ENCODE measurements at regions not wholly inside any gene's neighbourhood (a gene's known extent, or its start where the extent isn't known, plus 50 kb on each side); places are given as distances from the start of the nearest gene placed in this dataset.
"Not testable (repeated sequence)": the region's sequence is repeated elsewhere in the genome, so short reads cannot be mapped to it uniquely, and the experiment has no call there.

DNA sequence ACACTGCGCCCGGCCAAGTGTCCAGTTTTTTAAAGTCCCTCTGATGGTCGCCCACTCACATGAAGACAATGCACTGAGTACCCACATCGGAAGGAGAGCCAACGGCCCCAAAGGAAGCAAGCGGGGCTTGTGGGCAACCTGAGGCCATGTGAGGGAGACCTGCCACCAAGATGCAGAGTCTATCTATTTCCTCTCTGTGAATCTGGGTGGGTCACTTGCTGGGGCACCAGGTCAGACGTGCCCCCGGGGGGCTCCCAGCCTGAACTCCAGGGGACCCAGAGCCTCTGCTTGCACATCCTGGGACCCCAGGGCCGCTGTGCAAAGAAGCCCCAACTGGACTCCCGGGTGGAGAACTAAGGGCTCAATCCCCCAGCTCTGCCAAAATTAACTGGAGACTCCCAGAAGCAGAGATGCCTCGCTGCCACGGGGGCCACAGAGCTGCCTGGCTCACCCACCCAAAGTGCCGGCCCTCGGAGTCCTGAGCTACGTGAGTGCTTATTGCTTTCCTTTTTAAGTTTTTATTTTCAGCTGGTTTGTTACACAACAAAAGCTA lies 106.4 kb downstream of the BRD1 start:
- DNase-seq (ENCODE audit: low read depth): no peak

DNA sequence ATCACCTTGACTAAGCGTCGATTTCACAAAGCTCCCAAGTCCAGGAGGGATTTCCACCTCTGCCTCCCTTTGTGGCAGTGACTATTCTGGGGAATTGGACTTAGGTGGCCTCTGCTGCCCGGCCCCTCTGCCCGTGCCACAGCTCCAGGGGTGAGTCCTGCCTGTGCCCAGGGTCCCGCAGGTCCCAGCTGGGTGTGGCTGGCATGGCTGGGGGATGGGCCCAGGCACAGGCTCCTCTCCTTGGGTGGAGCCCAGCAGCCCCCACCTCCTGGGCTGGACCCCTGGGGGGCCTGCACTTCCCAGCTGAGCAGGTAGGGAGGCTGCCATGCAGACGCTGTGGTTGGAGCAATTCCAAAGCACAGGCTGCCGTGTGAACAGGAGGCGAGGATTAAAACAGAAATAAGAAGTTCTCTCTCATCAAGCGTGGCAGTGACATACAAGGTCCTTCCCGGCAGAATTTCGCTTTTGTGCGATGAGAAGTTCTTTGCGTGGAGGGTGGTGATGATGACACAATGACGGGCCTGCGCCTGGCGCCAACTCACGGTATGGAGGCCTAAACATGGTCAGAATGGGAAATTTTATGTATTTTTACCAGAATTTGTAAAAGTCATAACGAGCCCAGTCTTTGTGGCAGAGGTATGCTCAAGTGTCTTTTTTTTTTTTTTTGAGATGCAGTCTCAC lies 107.3 kb downstream of the BRD1 start:
- no peak for DNase-seq (ENCODE audit: low read depth)

DNA sequence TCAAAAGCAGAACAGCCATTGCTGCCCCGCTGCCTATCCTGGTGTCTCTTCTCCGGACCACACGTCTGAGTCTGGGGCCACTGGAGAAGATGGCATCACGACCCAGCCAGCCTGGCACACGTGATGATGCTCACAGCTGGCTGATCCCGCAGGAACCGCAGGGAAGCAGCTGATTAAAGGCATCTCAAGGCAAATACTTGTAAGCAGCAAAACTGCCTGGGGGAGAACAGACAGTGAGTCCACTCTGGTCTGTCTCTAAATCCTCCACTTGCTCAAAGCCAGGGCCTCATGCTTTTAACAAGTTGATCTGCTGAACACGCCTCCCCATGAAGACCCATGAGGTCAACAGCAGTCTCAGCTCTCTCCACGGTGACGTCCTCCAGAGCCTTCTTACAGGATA lies 108.6 kb downstream of the BRD1 start:
- no peak for DNase-seq (ENCODE audit: low read depth)

DNA sequence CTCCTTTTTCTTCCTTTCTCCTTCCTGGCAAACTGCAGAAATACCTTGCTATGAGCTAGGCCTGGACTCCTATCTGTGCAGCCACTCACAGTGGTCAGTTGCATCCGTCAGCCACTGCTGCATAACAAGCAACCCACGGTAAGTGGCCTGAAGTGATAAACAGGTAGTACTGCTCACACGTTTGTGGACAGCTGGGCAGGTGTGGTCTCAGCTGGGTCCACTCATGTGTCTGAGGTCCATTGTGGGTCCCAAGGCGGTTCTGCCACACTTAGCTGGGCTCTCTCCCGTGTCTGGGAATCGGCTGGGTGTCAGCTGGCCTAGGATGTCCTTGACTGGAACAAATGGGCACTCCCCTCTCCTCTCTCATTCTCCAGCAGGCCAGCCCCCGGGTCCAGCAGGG lies 109.3 kb downstream of the BRD1 start:
- no peak for DNase-seq (ENCODE audit: low read depth)

DNA sequence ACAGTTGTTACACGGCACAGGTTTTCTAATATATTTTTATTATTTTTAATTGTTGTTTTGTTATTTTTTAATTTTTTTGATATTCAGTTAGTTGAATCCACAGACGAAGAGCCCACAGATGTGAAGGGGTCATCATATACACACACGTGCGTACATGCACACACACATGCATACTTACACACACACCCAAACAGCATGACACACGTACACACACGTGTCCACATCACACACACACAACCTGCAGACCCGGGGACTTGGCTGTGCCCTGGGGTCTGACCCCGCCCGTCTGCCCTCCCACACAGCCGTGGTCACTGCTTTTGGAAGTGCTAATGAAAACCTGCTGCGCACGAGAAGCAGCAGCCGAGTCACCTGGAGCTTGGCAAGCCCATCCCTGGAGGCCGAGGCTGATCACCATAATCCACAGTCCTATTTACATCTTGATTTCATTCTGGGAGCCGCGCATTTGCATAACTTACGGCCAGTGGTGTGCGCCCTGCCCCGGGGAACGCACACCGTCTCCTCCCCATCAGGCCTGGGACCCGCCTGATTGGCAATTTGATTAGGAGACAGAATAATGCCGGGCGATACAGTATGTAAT lies 110.3 kb downstream of the BRD1 start:
- DNase-seq (ENCODE audit: low read depth): no peak

DNA sequence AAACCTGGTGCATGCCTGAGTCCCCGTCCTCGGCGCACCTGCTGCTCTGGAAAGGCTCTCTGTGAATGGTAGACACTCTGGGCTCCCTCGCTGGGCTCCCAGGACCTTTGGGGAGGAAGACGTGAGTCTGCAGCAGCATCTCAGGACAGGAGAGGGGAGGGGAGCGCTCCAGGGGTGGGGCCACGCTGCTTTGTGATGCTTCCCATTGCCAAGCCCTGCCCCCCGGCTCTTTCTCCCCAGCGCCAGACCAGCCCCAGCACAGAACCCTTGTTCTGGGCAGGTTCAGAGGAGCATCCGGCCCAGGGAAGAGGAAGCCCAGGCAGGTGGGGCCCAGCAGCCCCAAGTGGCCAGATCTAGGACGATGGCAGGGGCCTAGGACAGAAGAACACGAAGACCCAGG lies 111.2 kb downstream of the BRD1 start:
- no peak for DNase-seq (ENCODE audit: low read depth)

DNA sequence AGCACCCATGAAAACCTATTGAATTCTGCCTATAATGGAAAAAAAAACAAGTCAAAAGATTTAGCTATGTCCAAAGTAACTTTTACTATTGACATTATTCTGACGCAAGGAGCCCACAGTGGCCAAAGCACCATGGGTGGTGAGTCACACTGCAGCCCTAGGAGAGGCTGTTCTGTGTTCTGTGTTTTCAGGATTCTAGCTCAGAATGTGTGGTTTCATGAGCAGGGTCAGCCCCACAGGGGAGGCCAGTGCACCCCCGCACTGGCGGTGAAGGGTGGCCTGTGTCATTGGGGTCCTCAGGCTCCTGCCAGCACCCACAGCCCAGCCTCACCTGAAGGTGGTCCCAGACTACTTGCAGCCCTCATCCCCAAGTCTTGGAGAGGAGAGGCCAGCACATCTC lies 112.2 kb downstream of the BRD1 start:
- no peak for DNase-seq (ENCODE audit: low read depth)

DNA sequence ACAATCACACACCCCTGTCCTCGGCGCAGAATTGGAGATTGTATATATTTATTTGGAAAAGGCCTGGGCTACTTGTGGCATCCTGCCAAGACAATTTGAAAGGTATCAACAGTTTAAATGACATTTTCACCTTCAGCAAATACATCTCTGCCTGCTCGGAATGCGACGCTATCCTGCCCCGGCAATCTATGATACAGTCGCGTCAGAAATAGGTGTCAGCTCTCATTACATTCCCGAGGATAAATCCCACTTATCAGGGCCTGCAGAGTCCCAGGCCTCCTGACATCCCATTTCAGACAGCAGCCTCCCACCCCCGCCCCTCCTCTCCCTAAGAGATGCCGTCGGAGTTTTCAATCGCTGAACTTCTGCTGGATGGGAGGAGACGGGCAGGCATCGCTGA lies 114.7 kb downstream of the BRD1 start:
- DNase-seq (ENCODE audit: low read depth): no peak

DNA sequence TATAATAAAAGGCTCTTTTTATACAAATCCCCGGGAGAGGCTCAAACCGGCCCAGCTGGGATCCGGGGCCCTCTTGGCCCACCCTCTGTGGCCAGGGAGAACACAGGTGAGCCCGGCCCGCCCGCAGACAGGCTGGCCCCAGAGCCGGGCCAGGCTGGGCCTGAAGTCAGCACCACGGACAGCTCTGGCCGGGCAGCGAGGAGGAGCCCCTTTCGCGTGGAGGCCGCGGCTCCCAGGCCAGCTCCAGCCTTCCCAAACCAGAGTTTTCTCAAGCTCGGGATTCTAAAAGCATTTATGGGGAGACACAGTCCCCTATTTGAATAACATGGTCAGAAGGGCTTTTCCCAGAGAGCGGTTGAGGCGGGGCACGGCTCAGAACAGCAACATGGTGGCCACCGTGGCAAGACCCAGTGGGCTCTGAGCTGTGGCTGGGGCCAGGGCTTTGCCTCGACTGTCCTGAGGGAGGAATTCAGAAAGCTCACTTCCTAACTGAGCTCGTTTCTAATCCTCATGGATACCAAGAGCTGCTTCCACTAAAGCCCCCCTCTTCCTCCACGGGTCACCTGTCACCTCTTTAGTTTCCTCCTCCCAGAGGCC lies 115.4 kb downstream of the BRD1 start:
- no peak for DNase-seq (ENCODE audit: low read depth)

DNA sequence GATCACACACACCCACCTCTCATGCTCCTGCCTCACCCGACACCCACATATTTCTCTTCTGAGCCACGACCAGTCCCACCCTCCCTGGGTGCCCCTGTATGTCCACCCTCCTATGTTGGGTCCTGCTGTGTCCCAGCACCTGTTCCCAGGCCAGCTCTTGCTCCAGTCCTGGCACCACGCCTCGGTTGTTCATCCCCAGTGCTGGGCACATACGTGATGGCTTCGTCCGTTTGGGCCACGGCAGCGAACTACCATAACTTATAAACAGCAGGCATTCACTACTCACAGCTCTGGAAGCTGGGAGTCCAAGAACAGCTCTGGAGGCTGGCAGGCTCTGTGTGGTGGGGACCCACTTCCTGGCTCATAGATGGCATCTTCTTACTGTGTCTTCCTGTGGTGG lies 116.9 kb downstream of the BRD1 start:
- no peak for DNase-seq (ENCODE audit: low read depth)

DNA sequence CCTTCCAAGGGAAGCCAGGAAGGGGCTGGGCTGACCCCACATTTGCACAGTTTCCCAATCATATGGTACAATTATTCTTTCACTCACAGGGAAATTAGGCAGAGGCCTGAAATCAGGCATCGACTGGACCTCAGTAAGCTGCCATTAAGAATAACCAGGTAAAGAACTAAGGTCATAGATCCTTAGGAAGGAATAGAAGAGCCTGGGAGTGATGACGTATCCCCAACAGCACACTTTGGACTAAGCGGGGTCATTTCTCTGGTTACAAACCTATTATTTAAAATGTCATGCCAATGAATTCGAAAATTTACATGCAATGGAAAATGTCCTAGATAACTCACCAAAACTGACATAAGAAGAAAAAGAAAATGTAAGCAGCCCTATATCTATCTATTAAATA lies 118.2 kb downstream of the BRD1 start:
- DNase-seq (ENCODE audit: low read depth): no peak

DNA sequence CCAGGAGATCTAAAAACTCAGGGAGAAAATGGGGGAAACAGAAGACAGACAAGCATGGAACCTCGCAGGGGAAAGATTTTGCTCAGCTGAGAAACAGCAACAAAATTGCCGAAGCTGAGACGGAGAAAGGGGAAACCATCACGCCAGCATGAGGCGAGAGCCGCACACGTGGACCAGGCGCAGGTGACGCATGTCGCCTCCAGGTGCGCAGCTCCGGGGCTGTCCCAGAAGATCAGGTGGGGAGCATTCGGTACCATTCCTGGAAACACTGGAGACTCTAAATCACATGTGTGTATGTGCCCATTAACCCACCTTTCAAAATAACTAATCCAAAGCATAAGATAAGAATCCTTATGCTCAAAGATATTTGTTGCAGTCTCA lies 121.7 kb downstream of the BRD1 start:
- no peak for DNase-seq (ENCODE audit: low read depth)

DNA sequence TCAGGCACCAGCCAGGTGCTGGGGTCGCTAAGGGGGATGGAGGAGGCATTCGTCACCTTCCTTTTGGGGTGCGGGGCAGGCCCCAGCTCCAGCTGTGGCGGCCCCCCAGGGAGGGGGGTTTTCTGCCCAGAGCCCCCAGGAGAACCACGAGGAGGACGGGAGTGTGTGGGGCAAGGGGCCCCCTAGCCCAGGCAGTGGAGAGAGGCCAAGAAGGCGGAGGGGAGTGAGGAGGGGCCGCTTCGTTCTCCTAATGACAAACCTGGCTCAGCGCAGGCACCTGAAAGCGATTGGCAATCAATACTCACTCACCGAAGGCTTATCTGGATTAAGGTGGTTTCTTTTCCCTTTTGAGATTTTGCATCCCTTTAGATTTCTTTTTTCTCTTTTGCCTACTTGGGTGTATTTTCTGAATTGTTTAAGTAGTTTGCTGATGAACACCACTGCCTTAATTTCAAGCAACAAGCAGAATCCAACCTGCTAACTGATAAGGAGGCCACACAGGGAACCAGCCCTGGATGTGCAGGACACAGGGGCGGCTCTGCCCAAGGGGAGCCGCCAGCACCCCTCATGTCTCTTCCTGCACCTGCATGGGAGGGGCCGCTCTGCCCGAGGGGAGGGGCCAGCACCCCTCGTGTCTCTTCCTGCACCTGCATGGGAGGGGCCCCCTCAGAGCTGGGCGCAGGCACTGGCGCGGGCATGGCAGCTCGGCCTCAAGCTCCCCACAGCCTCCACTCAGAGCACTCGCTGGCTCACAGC lies 122.3 kb downstream of the BRD1 start:
- no peak for DNase-seq (ENCODE audit: low read depth)

DNA sequence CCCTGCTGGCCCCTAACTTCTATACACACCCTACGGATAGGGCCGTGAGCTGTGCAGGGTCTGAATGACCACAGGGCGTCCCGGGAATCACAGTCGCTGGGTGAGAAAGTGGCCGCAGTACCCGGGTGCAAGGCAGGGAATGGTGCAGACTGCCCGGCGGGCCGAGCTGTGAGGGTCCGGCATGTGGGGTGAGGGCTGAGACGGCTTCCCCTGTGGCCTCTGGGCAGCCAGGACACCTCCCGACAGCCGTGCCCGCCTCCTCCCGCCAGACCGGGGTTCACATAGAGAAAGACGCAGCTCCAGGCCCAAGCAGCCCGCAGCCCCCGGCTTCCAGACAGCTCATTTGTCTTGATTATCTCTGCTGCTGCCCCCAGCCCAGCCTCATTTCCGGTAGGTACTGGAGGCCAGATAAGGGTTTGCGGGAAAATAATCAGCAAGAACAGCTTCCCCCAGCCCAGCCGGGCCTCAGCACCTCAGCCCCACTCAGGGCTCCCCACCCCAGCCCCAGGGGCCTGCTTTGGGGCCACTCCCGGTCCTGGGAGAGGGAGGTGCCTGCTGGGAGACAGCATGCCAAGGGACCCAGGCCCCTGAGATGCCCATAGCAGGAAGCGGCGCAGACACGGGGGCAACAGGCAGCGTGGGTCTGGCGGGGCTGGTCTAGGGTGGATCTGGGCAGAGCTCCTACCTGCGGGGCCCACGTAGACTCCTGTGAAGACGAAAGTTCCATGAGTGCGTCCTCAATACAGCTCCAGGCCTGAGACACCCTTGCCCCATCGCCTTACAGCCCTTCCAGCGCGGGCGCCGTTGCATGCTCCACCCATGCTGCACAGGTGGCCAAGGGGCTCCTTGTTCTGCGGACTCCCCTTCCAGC lies 123.1 kb downstream of the BRD1 start:
- DNase-seq (ENCODE audit: low read depth): no peak

DNA sequence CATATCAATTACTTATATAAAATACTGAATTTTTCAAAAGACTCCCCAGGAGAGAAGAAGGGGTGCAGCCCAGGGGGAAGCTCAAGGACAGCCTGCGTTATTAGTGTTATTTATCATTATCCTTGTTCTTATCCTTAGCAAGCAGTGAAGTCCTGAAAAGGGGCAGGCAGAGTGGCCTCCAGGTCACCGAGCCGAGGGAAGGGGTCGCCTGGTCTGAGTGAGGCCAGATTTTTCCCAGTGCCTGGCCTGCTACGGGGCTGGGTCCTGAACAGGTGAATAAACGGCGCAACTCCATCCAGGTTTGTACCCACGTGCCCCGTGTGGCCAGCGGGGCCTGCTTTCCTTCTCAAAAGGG lies 123.7 kb downstream of the BRD1 start:
- DNase-seq (ENCODE audit: low read depth): no peak

DNA sequence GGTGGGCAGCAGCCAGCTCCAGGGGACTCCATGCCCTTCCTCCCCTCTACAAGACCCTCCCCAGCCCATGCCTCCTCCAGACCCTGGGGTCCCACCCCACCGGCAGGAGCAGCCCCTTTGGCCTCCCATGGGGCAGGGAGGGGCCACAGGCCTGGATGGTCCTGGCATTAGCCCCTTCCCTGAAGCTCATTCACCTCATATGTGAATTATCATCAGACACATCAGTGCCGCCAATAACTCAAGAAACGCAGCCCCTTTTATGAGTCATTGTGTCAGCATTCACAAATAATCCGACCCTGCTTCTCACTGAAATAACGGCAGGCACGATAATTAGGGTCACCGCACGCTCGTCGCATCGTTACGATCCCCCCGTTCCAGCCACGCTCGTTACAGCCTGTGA lies 124.2 kb downstream of the BRD1 start:
- no peak for DNase-seq (ENCODE audit: low read depth)

DNA sequence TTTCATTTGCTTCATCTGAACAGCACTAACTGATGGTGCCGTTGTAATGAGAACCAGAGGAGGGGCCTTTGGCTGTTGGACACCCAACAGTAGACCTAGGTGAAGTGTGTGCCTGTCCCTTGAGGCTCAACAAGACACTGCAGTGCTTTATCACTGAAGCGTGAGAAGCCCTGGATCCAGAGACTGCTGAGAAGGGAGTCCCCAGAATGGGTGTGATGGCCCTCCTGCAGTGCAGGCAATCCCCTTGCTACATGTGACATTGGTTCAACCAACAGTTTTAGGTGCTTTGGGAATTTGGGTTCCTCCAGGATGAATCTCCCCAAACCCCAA lies 125.6 kb downstream of the BRD1 start:
- no peak for DNase-seq (ENCODE audit: low read depth)

DNA sequence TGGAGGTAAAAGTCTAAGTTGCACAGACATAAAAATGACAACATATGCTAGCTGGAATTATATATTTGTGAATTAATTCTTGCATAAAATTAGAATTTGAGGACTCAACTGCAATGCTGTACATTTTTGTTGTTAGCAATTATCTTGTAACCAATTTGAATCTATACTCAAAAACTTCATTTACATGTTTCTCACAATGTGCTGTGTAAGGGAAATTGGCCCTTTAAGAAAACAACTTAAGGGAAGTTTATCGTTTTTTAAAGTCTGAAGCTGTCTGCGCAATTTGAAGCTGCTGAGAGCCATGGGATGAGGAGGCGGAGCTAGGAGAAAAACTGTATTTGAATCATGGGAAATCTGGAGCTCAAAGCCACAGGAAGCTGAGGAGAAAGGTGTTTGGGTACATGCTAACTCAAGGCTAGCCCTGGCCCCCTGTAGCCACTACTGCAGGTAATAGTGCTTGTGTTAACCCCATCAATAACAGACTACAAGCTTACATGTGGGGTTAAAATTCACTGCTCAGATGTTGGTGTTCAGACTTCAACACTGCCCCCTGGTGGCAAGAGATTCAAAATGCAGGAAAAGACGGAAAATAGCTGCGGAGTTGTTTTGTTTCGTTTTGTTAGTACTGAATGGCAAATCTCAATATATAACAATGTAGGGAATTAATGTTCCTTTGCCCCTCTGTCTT lies 126.1 kb downstream of the BRD1 start:
- DNase-seq (ENCODE audit: low read depth): no peak

DNA sequence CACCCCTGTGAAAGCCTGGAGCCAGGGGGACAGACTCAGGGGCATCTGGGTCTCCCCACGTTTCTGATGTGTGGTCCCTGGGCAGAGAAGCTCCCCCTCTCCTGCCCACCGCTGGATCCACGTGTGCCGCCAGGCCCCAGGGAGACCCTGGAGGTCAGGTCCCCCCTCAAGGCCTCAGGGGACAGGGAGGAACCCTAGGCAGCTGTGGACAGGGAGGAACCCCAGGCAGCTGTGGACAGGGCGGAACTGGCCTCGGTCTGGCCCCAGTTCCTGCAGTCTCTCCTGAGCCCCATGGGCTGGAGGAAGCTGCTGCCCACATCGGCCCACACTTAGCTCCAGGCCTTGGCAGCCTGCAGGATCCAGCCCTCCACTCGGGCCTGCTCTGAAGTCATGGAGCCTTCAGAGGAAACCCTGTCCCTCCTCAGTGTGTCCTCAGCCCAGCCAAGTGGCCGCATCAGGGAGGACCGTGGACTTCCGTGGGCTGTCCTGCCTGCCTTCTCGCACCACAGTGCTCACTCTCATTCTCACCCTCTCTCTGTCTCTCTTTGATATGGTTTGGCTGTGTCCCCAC lies 127.7 kb downstream of the BRD1 start:
- no peak for DNase-seq (ENCODE audit: low read depth)

DNA sequence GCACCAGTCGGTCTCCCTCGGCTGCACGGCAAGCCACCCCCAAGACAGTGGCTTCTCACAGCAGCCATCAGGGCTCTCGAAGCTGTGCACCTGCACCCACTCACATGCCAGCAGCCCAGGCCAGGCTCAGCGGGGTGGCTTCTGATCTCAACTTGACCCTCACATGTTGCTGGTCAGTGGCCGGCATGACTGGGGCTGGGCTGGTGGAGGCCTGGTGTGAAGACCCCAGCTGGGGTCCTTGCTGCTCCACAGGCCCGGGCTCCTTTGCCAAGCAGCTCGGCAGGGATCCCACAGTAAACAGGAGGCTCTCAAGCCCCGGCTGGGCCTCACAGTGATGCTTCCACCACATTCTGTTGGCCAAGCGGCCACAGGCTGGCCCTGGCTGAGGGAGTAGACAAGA lies 128.2 kb downstream of the BRD1 start:
- no peak for DNase-seq (ENCODE audit: low read depth)

DNA sequence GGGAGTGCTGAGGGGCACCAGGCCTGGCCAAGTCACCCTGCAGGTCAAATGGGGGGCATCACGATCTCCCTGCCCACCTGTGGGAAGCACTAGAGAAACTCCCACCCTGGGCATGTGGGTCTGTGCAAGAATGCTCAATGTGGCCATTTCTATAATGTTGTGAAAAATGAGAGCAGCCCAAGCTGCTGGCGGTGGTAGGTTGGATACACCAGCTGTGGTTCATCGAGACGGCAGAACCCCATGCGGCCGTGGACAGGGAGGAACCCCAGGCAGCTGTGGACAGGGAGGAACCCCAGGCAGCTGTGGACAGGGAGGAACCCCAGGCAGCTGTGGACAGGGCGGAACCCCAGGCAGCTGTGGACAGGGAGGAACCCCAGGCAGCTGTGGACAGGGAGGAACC lies 129.1 kb downstream of the BRD1 start:
- not testable (repeated sequence) for DNase-seq (ENCODE audit: low read depth)

All from stimulated activated CD8-positive, alpha-beta memory T cell treated with anti-CD3 and anti-CD28 coated beads, Interleukin-12 subunit alpha, Interleukin-12 subunit beta, amount 100 ng/mL, for 1 hour (primary cell).